ENCODE measurements at regions not wholly inside any gene's neighbourhood (a gene's known extent, or its start where the extent isn't known, plus 50 kb on each side); places are given as distances from the start of the nearest gene placed in this dataset.

DNA sequence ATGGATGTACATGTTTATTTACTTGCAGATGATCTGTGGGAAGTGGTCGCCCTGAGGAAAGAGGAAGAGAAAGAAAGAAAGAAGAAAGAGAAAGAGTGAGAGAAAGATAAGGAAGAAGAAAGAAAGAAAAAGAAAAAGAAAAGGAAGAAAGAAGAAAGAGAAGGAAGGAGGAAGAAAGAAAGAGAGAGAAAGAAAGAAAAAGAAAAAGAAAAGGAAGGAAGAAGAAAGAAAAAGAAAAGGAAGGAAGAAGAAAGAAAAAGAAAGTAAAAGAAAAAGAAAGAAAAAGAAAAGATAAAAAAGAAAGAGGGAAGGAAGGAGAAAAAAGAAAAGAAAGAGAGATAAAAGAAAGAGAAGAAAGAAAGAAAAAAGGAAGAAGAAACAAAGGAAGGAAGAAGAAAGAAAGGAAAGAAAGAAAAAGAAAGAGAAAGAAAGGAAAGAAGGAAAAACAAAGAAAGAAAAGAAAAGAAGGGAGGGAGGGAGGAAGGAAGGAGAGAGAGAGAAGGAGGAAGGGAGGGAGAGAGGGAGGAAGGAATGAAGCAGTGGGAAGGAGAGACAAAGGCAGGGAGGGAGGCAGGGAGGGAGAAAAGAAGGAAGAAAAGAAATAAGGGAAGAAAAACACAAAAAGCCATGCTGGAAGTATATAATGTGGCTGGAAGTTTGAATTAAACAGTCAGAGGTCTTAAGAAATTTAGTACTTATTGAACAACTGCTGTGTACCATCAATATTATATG lies 976.6 kb downstream of the FAM181B start:
- TF ChIP-seq, protein P1, sequence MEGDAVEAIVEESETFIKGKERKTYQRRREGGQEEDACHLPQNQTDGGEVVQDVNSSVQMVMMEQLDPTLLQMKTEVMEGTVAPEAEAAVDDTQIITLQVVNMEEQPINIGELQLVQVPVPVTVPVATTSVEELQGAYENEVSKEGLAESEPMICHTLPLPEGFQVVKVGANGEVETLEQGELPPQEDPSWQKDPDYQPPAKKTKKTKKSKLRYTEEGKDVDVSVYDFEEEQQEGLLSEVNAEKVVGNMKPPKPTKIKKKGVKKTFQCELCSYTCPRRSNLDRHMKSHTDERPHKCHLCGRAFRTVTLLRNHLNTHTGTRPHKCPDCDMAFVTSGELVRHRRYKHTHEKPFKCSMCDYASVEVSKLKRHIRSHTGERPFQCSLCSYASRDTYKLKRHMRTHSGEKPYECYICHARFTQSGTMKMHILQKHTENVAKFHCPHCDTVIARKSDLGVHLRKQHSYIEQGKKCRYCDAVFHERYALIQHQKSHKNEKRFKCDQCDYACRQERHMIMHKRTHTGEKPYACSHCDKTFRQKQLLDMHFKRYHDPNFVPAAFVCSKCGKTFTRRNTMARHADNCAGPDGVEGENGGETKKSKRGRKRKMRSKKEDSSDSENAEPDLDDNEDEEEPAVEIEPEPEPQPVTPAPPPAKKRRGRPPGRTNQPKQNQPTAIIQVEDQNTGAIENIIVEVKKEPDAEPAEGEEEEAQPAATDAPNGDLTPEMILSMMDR (IDR thresholded peaks at IDR 0.05; ENCODE audit: low read length, missing control alignments) = no peak
- no peak overlapping the region for H3K4me3 ChIP-seq (replicated peaks; ENCODE audit: low read depth, low read length)
- DNase-seq (ENCODE audit: low read depth) = no peak

DNA sequence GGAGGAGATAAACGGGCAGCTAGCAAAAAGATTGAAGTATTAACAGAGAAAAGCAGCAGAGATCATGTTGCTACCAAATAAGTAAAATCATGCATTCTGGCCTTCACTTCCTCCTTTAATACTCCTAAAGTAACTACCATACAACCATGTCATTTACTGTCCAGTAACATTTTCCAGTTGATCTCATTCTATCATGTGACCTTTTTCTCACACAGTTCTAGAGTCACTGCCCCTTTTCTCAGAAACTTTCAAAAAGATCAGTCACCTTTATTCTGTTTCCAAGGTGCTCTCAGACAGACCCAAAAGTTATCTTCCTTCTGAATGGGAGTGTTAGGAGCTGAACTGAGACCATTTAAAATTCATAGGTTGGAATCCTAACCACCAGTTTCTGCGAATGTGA lies 984.4 kb downstream of the FAM181B start:
- no peak overlapping the region for H3K4me3 ChIP-seq (replicated peaks; ENCODE audit: low read depth, low read length)
- TF ChIP-seq, protein P1 (IDR thresholded peaks at IDR 0.05; ENCODE audit: low read length, missing control alignments) = no peak
- DNase-seq (ENCODE audit: low read depth) = no peak

DNA sequence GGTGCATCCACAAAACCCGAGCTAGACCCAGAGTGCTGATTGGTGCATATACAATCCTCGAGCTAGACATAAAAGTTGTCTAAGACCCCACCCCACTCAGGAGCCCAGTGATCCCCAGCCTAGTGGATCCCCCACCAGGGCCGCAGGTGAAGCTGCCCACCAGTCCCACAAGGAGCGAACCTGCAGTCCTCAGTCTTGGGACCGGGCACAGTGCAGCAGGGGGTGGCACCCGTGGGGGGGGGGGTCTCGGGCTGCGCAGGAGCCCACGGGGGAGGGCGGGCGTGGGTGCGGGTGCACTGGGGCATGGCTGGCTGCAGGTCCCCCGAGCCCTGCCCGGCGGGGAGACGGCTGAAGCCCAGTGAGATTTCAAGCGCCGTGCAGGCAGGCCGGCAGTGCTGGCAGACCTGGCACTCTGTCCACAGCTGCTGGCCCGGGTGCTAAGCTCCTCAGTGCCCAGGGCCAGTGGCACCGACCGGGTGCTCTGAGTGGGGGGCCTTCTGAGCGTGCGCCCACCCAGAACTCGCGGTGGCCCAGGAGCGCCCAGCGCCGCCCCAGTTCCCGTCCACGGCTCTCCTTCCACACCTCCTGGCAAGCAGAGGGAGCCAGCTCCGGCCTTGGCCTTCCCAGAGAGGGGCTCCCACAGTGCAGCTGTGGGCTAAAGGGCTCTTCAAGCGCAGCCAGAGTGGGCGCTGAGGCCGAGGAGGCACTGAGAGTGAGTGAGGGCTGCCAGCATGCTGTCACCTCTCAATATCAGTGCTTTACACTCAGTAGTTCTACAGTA lies 989.1 kb downstream of the FAM181B start:
- H3K4me3 ChIP-seq (replicated peaks; ENCODE audit: low read depth, low read length) = no peak overlapping the region
- DNase-seq (ENCODE audit: low read depth) = no peak
- TF ChIP-seq, protein P1 (IDR thresholded peaks at IDR 0.05; ENCODE audit: low read length, missing control alignments) = no peak

DNA sequence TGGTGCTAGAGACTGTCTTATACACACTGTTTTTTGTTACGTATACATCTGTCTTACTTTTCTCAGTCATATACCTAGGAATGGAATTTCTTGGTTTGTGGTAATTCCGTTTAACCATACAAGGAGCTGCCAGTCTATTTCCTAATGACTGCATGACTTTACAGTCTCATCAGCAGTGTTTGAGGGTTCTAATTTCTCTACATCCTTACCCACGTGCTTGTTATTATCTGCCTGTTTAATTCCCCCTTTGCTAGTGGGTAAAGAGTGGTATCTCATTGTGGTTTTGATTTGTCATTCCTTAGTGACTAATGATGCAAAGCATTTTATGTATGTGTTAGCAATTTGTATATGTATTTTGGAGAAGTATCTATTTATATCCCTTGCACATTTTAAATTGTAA lies 1008.0 kb downstream of the FAM181B start:
- H3K4me3 ChIP-seq (replicated peaks; ENCODE audit: low read depth, low read length) = no peak overlapping the region
- TF ChIP-seq, protein P1 (IDR thresholded peaks at IDR 0.05; ENCODE audit: low read length, missing control alignments) = no peak
- DNase-seq (ENCODE audit: low read depth) = peak; percentile 8

DNA sequence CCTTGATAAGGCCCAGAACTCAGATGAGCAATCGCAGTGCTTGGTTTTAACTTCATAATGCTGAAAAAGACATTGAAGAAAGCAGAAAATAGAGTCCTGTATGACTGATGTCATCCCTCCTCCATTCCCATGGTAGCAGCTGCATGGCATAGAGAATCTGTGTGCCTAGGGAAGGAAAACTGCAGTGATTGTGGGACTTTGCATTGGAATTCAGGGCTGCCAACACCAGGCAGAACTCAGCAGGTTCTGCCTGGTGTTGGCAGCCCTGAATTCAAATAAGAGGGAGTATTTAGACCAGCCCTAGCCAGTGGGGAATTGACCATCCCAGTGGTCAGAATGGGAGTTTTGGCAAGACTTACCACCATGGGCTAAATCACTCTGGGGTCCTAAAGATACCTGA lies 1016.0 kb downstream of the FAM181B start:
- TF ChIP-seq, protein P1 (IDR thresholded peaks at IDR 0.05; ENCODE audit: low read length, missing control alignments) = no peak

DNA sequence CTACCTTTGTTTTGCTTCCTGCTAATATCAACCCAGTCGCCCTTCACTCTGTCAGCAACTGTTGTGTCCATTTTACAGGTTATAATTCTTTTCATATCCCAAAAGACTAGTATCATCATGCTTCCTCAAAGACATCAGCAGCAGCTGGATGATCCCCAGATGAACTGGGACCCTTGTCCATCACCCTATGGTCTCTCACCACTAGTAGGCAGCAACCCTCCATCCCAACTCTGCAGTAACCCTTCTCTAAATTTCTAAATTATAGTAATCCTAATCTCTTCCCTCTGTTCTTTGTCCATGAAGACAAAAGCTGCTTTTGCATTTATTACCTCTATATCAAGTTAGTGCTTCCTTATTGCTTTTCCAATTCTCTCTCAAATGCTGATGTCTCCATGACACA lies 1025.8 kb downstream of the FAM181B start:
- TF ChIP-seq, protein P1 (IDR thresholded peaks at IDR 0.05; ENCODE audit: low read length, missing control alignments) = no peak
- DNase-seq (ENCODE audit: low read depth) = no peak
- H3K4me3 ChIP-seq (replicated peaks; ENCODE audit: low read depth, low read length) = no peak overlapping the region

More for the DNA sequence above, 1016.0 kb downstream of the FAM181B start:
- H3K4me3 ChIP-seq (replicated peaks; ENCODE audit: low read depth, low read length) = no peak overlapping the region
- no peak for DNase-seq (ENCODE audit: low read depth)
